Suprapubic skin (tissue), 4 donors: ENCODE measurements at regions not wholly inside any gene's neighbourhood (a gene's known extent, or its start where the extent isn't known, plus 50 kb on each side); places are given as distances from the start of the nearest gene placed in this dataset.

ENCODE experiments used
- DNase-seq, 2 donors: peaks; one replicate each; pipeline ENCODE4 v3.0.0-alpha.2; 2019; ENCODE audit warnings: low spot score in 2 of 2
- H3K27ac ChIP-seq: fragments of 200-600 bp; sonication (generic); one replicate; pipeline ENCODE4 v1.5.1; 2019
- H3K27me3 ChIP-seq: fragments of 200-600 bp; sonication (generic); one replicate; pipeline ENCODE4 v1.5.1; 2019
- H3K36me3 ChIP-seq: fragments of 200-600 bp; sonication (generic); one replicate; pipeline ENCODE4 v1.5.1; 2019
- H3K4me1 ChIP-seq: fragments of 200-600 bp; sonication (generic); one replicate; pipeline ENCODE4 v1.5.1; 2019
- H3K4me3 ChIP-seq: fragments of 200-600 bp; sonication (generic); one replicate; pipeline ENCODE4 v1.5.1; 2019; ENCODE audit warnings: mild to moderate bottlenecking
- H3K9me3 ChIP-seq: fragments of 200-600 bp; sonication (generic); one replicate; pipeline ENCODE4 v1.5.1; 2019
- CTCF ChIP-seq, 2 donors: fragments of 200-600 bp in 1 of 2; fragments of 450-650 bp in 1 of 2; sonication (generic) in 1 of 2; IDR thresholded peaks; one replicate each; pipeline ENCODE4 v1.5.1; 2016 to 2019; ENCODE audit warnings: antibody characterized with exemption in 2 of 2, mild to moderate bottlenecking in 1 of 2, moderate library complexity in 1 of 2
- EP300 ChIP-seq: sonication (generic); formaldehyde crosslinking; IDR thresholded peaks from one replicate; pipeline ENCODE4 v1.6.1; 2017; ENCODE audit warnings: antibody characterized with exemption
- POLR2A ChIP-seq, 2 donors: fragments of 450-650 bp; IDR thresholded peaks; one replicate each; pipeline ENCODE4 v1.6.1; 2017; ENCODE audit warnings: antibody characterized with exemption in 2 of 2, mild to moderate bottlenecking in 2 of 2, moderate library complexity in 2 of 2
- POLR2AphosphoS5 ChIP-seq, 3 donors: sonication (generic); formaldehyde crosslinking; IDR thresholded peaks; one replicate each; pipeline ENCODE4 v1.6.1; 2017; ENCODE audit warnings: antibody characterized with exemption in 3 of 3
- WGBS: methylation state at CpG from one replicate; pipeline ENCODE4 v1.1.5; 2018; 5-methylcytosine and 5-hydroxymethylcytosine counted together

- Histone ChIP-seq H3K27me3 (no peaks in the 10 kb centered on the region), H3K9me3 (no peaks in the 10 kb centered on the region), H3K4me1 (no peaks in the 10 kb centered on the region), H3K27ac (no peak overlapping the region), H3K36me3 (no peaks in the 10 kb centered on the region), H3K4me3 (no peak overlapping the region)
- TF ChIP-seq CTCF (IDR thresholded peaks at IDR 0.05) (peak in 1 of 2 donors; percentile 26), POLR2AphosphoS5 (IDR thresholded peaks at IDR 0.05) (no peak), POLR2A (IDR thresholded peaks at IDR 0.05) (no peak), EP300 (no peak)
- no peak for DNase-seq
- 94% methylated on average over 1 of the region's 1 CpG for WGBS
These were observed 1262.8 kb upstream of the PRMT6 start for GRCh38 chr1:105793536-105794146.

- TF ChIP-seq EP300 (no peak), POLR2AphosphoS5 (IDR thresholded peaks at IDR 0.05) (no peak), CTCF (IDR thresholded peaks at IDR 0.05) (no peak), POLR2A (IDR thresholded peaks at IDR 0.05) (no peak)
- H3K36me3 ChIP-seq = no peaks in the 10 kb centered on the region
- no peaks in the 10 kb centered on the region for H3K4me1 ChIP-seq
- H3K9me3 ChIP-seq = no peaks in the 10 kb centered on the region
- WGBS = 84% methylated on average over 17 of the region's 32 CpGs
- no peak overlapping the region for H3K27ac ChIP-seq
- no peaks in the 10 kb centered on the region for H3K27me3 ChIP-seq
- no peak for DNase-seq
- no peak overlapping the region for H3K4me3 ChIP-seq
These were observed 1260.7 kb upstream of the PRMT6 start for GRCh38 chr1:105795741-105796140.

GRCh38 chr1:105830571-105831146 lies 1225.8 kb upstream of the PRMT6 start:
- Histone ChIP-seq H3K4me3 (no peak overlapping the region), H3K27ac (no peak overlapping the region), H3K36me3 (no peaks in the 10 kb centered on the region), H3K9me3 (no peaks in the 10 kb centered on the region), H3K4me1 (no peaks in the 10 kb centered on the region), H3K27me3 (no peaks in the 10 kb centered on the region)
- no peak for TF ChIP-seq CTCF (IDR thresholded peaks at IDR 0.05)
- no peak for TF ChIP-seq POLR2AphosphoS5 (IDR thresholded peaks at IDR 0.05)
- TF ChIP-seq POLR2A (IDR thresholded peaks at IDR 0.05) = no peak
- no peak for TF ChIP-seq EP300
- DNase-seq = no peak
- WGBS = 46% methylated on average over 3 of the region's 3 CpGs

- DNase-seq = no peak
- no peaks in the 10 kb centered on the region for H3K9me3 ChIP-seq
- TF ChIP-seq CTCF (IDR thresholded peaks at IDR 0.05) = no peak
- no peak for TF ChIP-seq POLR2AphosphoS5 (IDR thresholded peaks at IDR 0.05)
- TF ChIP-seq EP300 = no peak
- no peak for TF ChIP-seq POLR2A (IDR thresholded peaks at IDR 0.05)
- H3K4me3 ChIP-seq = no peak overlapping the region
- H3K36me3 ChIP-seq = no peaks in the 10 kb centered on the region
- H3K27me3 ChIP-seq = no peaks in the 10 kb centered on the region
- H3K4me1 ChIP-seq = no peaks in the 10 kb centered on the region
- H3K27ac ChIP-seq = no peak overlapping the region
These were observed 1218.4 kb upstream of the PRMT6 start for GRCh38 chr1:105838071-105838470.

GRCh38 chr1:105865546-105865945 lies 1190.9 kb upstream of the PRMT6 start:
- Histone ChIP-seq H3K4me3 (no peak overlapping the region), H3K9me3 (no peaks in the 10 kb centered on the region), H3K4me1 (no peaks in the 10 kb centered on the region), H3K36me3 (no peaks in the 10 kb centered on the region), H3K27ac (no peak overlapping the region), H3K27me3 (no peaks in the 10 kb centered on the region)
- no peak for TF ChIP-seq POLR2A (IDR thresholded peaks at IDR 0.05)
- TF ChIP-seq CTCF (IDR thresholded peaks at IDR 0.05) = no peak
- TF ChIP-seq POLR2AphosphoS5 (IDR thresholded peaks at IDR 0.05) = no peak
- no peak for TF ChIP-seq EP300
- no peak for DNase-seq
- 87% methylated on average over 2 of the region's 2 CpGs for WGBS
